CD4-positive, alpha-beta T cell treated with Interleukin-17A for 1 hour (primary cell): ENCODE measurements at regions not wholly inside any gene's neighbourhood (a gene's known extent, or its start where the extent isn't known, plus 50 kb on each side); places are given as distances from the start of the nearest gene placed in this dataset.

Experiments used
- DNase-seq: peaks from one replicate; pipeline ENCODE4 v3.0.0-alpha.2; 2020

DNA sequence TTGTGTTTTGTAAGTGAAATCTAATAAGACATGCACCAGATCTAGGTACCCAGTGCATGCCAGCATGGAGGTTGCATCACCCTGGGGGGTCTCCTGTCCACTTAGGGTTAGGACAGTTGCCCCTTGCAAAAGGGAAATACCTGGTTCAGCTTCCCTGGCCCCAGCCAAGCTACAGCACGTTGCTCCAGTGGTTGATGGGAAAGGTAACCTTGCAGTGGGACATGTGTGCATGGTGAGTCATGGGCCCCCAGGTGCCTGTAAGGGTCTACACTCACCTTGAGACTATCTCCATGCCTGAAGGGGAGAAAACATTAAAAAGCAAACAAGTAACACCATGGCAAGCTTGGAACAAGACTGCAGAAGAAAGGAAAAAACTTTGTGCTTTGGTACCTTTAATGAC lies 143.9 kb downstream of the LSM5 start:
- no peak for DNase-seq

DNA sequence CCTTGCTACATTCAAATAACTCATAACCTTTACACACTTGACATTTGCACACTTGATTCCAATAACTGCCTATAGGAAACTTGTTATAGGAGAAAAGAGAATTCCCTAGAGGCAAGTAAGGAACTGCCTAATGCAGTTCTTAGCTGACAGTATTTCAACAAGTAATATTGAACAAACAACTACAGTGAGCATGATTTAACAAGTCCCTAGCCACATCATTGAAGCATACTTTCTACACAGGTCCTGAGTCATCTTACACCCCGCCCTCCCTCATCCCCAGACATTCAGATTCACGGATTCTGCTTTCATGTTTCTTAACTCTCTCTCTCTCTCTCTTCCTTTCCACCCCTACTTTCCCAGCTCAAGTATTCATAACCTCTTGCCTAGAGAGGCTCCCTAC lies 153.5 kb downstream of the LSM5 start:
- no peak for DNase-seq

DNA sequence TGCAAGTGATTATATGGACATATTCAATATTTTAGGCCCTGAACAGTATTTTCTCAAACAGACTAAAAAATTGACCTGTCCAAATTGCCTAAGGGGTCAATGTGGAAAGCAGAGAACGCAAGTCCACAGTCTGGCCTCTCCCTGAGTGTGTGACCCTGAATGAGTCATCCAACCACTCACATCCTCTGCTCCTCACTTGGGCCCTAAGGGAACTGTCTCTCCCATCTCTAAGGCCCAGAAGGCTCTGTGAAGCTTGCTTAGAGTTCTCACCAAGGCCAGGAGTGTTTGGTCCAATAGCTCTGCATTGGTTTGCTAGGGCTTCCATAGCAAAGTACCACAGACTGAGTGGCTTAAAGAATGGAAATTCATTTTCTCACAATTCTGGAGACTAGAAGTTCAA lies 155.1 kb downstream of the LSM5 start:
- DNase-seq, result no peak

- DNase-seq, result no peak
These were observed 159.6 kb downstream of the LSM5 start for GRCh38 chr7:32330602-32331001.

- DNase-seq, result no peak
These were observed 164.1 kb downstream of the LSM5 start for GRCh38 chr7:32326078-32326477.

- DNase-seq, result no peak
These were observed 166.5 kb downstream of the LSM5 start for GRCh38 chr7:32323712-32324111.

DNA sequence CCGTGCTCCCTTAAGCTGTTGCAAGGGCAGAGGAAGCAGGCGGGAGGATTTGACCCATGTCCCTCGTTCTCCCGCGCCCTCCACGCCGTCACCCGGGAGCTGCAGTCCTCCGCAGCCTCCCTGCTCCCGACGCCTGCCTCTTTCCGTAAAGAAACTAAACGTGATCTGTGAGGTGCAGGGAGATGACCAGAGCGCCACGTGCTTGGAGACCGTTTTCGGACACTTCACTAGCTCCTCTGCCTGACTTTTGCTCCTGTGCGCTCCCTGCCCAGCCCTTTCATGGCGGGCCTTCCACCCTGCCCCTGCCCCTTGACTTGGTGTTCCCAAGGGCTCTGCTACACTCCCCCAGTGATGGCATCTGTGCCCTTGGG lies 171.2 kb downstream of the LSM5 start:
- no peak for DNase-seq

GRCh38 chr7:32318300-32319011 lies 171.7 kb downstream of the LSM5 start:
- DNase-seq, result no peak

DNA sequence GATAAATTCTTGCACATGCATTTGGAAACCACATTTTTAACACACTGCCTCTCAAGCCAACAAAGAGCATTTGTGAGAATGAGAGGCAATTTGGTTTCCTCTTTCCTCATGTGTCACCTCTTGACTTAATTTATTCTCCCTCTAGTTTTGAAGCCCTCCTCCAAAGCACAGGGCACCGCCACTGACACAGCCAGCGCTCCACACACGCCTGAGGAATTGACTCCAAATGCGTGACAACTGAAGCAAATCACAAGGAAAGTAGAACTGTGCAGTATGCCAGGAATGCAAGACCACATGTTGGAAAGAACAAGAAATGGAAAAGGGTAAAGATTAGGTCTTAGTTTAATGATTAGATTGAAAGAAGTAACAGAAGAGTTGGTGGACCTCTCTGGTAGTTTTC lies 173.3 kb downstream of the LSM5 start:
- no peak for DNase-seq

DNA sequence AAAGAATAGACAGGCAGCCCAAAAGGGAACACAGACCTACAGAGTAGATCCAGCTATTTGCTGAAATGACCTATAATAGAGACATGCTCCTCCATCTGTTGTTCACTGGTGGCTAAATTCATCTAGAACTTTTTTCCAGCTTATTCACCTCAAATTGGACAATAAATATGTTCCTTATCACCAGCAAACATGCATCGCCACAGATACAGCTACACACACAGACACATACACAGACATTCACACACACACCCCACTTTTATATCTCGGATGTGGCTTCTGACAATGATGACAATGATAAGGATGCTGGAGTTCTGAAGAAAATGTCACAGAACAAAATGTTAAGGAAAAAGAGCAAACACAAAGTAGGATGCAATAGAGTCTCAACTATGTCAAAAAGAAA lies 175.4 kb downstream of the LSM5 start:
- no peak for DNase-seq

DNA sequence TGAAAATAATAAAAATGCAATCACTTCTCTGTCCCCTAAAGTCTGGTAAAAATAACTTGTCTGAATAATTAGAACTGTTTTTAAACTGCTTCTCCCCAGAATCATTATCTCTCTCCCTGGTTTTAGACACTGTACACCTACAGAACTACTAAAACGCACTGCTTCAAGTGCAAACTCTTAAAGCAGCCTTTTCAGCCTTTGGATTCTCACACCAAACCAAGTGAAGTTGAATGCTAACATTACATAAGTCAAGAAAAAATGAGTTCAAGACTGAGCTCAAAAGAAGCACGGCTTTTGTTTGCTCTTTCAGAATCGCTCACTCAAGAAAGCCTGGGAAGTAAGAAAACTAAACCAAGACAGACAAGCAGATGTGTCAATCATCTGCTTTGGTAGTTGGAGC lies 188.8 kb downstream of the LSM5 start:
- DNase-seq, result no peak

GRCh38 chr7:32299133-32299702 lies 191.0 kb downstream of the LSM5 start:
- DNase-seq, result no peak

DNA sequence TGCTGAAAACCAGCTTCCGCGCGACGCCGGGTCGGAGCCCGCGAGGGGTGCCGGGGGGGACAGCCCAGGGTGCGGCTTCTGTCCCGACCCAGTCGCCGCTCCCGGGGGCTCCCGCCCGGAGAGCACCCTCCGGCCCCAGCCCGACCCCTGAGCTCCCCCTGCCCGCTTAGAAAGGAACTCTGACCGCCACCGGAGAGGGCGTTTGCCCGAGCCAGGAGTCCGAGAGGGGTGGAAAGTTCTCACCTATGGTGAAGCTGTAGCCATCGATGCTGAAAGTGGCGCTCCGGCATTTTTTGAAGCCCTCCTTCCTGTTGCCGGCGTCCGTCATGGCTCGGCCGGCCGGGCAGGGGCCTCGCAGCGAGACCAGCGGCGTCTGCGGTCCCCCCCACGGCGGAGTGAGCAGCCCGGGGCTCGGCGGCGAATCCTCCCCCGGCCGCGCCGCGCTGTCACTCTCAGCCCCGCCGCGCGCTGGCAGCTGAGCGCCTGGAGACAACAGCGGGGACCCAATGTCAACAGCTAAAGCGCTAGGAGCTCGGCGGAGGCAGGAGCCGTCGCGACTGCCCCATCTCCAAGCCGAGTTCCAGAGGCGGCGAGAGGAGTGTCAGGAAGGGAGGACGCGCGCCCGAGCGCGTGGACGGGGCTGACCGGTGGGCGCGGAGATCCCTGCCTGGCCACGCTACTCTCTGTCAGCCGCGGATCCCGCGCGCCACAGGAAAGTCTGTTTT lies 191.6 kb downstream of the LSM5 start:
- no peak for DNase-seq

DNA sequence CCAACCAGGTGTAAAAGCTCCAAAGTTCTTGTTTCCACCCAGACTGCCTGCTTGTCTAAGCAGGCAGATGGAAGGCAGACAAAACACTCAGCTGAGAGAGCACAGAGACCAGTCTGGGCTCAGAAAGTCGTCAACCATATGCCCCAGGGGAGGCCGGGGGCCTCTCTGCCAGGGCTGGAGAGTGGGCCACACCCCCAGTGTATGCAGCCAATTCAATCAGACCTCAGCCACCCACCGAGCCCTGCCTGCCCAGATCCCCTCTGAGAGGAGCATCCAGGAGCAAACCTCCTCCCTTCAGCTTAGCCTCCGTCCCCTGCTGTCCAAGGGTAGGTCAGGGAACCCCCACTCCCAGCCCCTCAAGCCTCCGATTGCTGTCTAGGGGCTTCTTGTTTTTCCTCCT lies 196.3 kb downstream of the LSM5 start:
- DNase-seq, result no peak

- no peak for DNase-seq
These were observed 200.3 kb downstream of the LSM5 start for GRCh38 chr7:32289651-32290414.

- DNase-seq, result no peak
These were observed 204.5 kb downstream of the LSM5 start for GRCh38 chr7:32285698-32286097.

DNA sequence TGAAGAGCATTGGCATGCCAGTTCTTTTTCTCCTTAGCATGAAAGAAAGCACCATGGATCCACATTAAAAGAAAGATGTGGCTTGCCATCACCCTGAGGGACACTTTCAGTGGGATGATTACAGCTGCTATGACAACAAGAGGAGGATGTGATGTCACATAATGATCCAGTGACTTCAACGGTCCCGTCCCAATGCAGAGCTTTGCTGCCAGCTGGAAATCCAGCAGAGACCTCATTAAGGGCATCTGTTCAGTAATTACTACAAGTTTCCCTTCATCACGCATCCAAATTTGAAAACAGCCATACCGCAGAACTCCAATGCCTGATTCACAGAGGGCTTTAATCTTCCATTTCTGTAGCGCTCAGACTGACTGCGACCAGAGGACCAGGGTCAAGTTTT lies 206.6 kb downstream of the LSM5 start:
- DNase-seq, result no peak

GRCh38 chr7:32279500-32279899 lies 209.3 kb upstream of the PDE1C start:
- no peak for DNase-seq

DNA sequence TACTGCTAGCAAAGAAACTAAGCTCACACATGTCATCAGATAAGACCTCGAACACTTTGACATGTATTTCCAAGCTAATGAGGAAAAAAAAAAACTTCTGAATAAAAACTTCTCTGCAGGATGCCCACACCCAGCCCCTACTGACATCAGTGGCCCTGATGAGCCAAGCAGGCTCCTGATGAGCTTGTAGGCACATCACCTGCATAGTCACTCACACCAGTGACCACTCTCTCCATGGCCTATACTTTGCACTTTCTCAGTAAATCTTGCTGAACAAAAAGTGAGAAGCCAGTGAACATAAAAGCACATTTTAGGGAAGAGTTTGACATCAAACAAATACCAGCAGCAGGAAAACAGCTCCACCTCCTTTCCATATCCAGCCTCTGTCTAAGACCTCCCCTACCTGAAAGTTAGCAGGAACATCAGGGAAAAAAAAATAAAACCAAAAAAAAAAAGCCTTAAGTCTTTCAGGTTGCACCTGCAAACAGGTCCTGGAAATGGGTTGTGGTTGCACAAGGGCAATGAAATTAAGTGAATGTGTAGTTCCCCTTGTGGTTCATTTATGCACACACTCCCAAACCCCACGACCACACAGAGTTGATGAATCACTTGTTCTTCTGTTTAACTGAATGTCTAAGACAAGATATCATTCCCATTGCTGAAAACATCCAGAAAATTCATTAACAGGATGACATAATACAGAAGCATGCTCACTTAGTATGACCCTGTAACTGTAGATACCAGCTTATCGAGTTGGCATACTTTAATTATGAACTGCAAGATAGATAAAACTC lies 205.2 kb upstream of the PDE1C start:
- DNase-seq, result no peak

- no peak for DNase-seq
These were observed 203.1 kb upstream of the PDE1C start for GRCh38 chr7:32273297-32273696.

GRCh38 chr7:32266932-32267475 lies 196.8 kb upstream of the PDE1C start:
- DNase-seq, result no peak

DNA sequence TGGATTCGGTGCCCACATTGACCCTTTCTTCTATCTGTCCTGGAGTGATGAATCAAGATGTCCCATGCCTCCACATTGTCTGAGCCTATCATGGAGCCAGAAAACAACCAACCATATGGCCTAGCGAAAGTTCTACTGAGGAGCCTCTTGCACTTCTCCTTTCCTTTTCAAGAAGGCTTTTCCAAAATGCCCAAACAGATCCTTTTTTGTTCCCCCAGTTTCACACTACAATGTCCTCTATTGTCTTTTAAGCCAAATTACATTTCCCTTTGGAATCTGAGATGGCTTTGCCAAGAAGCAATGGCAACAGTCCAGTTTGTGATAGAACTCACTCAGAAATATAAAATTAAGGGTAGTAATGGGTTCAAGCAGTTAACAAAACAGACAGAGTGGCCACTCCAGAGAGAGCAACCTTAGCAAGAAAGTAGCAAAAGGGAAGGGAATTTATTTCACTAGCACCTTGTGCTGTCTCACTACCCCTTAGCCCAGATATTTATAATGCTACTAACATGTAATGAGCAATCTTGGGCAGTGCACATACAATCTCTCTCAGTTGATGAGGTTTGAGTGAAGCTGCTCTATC lies 194.6 kb upstream of the PDE1C start:
- no peak for DNase-seq
